GM06990 (cell line): ENCODE measurements at regions not wholly inside any gene's neighbourhood (a gene's known extent, or its start where the extent isn't known, plus 50 kb on each side); places are given as distances from the start of the nearest gene placed in this dataset.

Experiments used
- DNase-seq: peaks from one replicate; pipeline ENCODE4 v3.0.0-alpha.2; 2011; ENCODE audit not compliant: insufficient read length; ENCODE audit errors: extremely low read depth
- H3K27me3 ChIP-seq: replicated peaks from 2 replicates; pipeline ENCODE4 v1.6.0; 2011; ENCODE audit warnings: low read length; ENCODE audit not compliant: control insufficient read depth, insufficient read depth
- H3K36me3 ChIP-seq: 2 replicates; pipeline ENCODE4 v1.5.1; 2011; ENCODE audit warnings: low read length; ENCODE audit not compliant: control insufficient read depth, insufficient read depth
- H3K4me3 ChIP-seq: replicated peaks from 2 replicates; pipeline ENCODE4 v1.5.1; 2011; ENCODE audit warnings: low read depth, mild to moderate bottlenecking, control low read depth, low read length
- CTCF ChIP-seq: IDR thresholded peaks from 2 replicates; pipeline ENCODE4 v1.5.1; 2011; ENCODE audit warnings: low read length, control low read depth, mild to moderate bottlenecking, inconsistent platforms; ENCODE audit not compliant: insufficient read depth, poor library complexity, severe bottlenecking

GRCh38 chr6:23319582-23319981 lies 750.2 kb downstream of the HDGFL1 start:
- DNase-seq: no peak
- Histone ChIP-seq H3K27me3 (no peaks in the 10 kb centered on the region), H3K36me3 (no peaks in the 10 kb centered on the region), H3K4me3 (no peak overlapping the region)
- no peak for TF ChIP-seq CTCF

GRCh38 chr6:23320471-23321015 lies 751.2 kb downstream of the HDGFL1 start:
- TF ChIP-seq CTCF: no peak
- no peak for DNase-seq
- Histone ChIP-seq H3K36me3 (no peaks in the 10 kb centered on the region), H3K27me3 (no peaks in the 10 kb centered on the region), H3K4me3 (no peak overlapping the region)

- no peak overlapping the region for H3K4me3 ChIP-seq
- DNase-seq: no peak
- H3K36me3 ChIP-seq: no peaks in the 10 kb centered on the region
- no peak for TF ChIP-seq CTCF
- no peaks in the 10 kb centered on the region for H3K27me3 ChIP-seq
Measured at GRCh38 chr6:23323897-23324296, 754.5 kb downstream of the HDGFL1 start.

GRCh38 chr6:23325065-23325464 lies 755.7 kb downstream of the HDGFL1 start:
- no peaks in the 10 kb centered on the region for H3K27me3 ChIP-seq
- no peak for DNase-seq
- no peak for TF ChIP-seq CTCF
- H3K4me3 ChIP-seq: no peak overlapping the region
- H3K36me3 ChIP-seq: no peaks in the 10 kb centered on the region

- no peak for TF ChIP-seq CTCF
- Histone ChIP-seq H3K4me3 (no peak overlapping the region), H3K27me3 (no peaks in the 10 kb centered on the region), H3K36me3 (no peaks in the 10 kb centered on the region)
- no peak for DNase-seq
Measured at GRCh38 chr6:23327621-23328020, 758.3 kb downstream of the HDGFL1 start.

GRCh38 chr6:23329086-23329485 lies 759.7 kb downstream of the HDGFL1 start:
- Histone ChIP-seq H3K4me3 (no peak overlapping the region), H3K36me3 (no peaks in the 10 kb centered on the region), H3K27me3 (no peaks in the 10 kb centered on the region)
- DNase-seq: no peak
- TF ChIP-seq CTCF: no peak
